ENCODE measurements at regions not wholly inside any gene's neighbourhood (a gene's known extent, or its start where the extent isn't known, plus 50 kb on each side); places are given as distances from the start of the nearest gene placed in this dataset.
A peak's percentile ranks its signal among the peaks of the same experiment; 100 is the strongest.
"Not testable (repeated sequence)": the region's sequence is repeated elsewhere in the genome, so short reads cannot be mapped to it uniquely, and the experiment has no call there.

DNA sequence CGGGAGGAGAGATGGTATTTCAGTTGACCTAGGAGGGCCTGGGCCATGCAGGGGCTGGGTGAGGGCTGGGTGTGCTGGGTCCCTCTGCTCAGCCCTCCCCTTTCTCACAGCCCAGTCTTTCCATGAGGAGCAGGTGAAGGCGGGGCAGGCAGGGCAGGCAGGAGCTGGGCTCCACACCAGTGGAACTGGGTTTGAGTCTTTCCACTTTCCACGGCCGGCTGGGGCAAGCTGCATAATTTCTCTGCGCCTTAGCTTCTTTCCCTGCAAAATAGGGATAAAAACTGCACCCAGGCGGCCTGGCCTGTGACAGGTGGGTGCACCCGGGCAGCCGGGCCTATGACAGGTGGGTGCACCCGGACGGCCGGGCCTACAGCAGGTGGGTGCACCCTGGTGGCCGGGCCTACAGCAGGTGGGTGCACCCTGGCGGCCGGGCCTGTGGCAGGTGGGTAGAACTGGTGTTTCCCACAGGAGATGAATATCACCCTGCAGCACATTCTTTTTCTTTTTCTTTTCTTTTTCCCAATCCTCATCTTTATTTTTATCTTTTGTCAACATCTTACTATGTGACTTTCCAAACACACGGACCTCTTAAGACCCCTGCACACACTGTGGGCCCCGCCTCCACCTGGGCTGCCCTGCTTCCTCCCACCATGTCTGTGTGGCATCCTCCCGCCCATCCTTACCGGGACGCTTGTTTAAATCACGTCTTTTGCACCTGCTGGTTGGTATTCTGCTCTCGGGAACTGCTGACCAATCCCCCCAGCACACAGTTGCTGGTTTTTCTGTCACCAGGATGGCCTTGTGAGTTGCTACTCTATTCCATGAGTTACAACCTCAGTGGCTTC is 111.3 kb downstream of the NPIPB11 start:
- DNase-seq: not testable (repeated sequence)

DNA sequence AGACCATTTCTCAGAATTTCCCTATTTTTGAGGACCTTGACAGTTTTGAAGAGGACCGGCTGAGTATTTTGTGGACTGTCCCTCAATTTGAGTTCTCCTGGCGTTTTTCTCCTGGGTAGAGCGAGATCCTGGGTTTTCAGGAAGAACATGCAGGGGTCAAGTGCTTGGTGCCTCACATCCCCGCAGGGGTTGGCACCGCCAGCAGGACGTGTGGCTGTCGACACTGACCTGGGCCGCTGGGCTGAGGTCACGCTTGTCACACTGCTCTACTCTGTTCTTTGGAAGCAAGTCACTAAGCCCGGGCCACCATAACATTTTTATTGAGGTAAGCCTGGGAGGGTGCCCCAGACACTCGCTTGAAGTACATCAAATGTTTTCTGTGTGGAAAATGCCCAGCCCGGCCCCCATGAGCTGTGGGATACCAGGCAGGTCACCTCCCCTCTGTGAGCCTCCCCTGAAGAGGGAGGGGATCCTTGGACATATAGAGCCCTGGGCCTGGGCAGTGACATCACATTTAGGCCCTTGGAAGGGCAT is 112.0 kb downstream of the NPIPB11 start:
- DNase-seq: not testable (repeated sequence)

- not testable (repeated sequence) for DNase-seq
These were observed 113.0 kb downstream of the NPIPB11 start for GRCh38 chr16:29293545-29293944.

GRCh38 chr16:29292952-29293471 is 113.5 kb downstream of the NPIPB11 start:
- DNase-seq: not testable (repeated sequence)

GRCh38 chr16:29291329-29292271 is 114.9 kb downstream of the NPIPB11 start:
- DNase-seq: not testable (repeated sequence)

- DNase-seq: peak; percentile 34
These were observed 115.8 kb downstream of the NPIPB11 start for GRCh38 chr16:29290631-29291247.

DNA sequence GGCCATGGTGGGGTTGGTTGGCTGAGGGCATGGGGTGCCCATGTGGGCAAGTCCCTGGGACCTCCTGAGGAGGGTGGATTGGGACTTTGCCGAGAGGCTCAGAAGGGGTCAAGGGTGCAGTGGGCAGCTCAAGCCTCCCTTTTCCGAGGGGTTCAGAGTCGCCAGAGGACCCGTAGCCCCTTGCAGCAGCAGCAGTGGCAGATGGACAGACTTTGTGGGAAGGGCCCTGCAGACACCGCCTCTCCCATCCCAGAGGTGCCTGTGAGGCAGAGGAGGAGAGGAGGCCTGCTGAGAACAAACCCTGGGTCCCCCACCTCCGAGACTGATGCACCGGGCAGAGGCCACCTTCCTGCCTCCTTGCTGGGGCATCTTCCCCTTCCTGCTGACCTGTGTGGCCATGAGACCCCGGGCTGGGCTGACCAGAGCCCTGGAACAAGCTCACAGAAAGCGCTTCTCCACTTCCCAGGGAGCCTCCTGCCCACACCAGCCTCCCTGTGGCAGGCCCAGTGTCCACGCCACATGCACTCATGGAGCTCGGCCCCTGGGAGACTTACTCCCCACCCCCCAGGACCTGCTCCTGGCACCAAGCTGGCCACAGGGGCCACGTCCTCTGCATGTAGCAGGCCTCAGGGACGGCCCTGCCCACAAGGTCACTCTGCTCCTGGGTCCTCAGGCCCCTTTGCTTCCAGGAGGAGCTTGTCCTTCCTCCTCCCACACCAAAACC is 116.8 kb downstream of the NPIPB11 start:
- not testable (repeated sequence) for DNase-seq

DNA sequence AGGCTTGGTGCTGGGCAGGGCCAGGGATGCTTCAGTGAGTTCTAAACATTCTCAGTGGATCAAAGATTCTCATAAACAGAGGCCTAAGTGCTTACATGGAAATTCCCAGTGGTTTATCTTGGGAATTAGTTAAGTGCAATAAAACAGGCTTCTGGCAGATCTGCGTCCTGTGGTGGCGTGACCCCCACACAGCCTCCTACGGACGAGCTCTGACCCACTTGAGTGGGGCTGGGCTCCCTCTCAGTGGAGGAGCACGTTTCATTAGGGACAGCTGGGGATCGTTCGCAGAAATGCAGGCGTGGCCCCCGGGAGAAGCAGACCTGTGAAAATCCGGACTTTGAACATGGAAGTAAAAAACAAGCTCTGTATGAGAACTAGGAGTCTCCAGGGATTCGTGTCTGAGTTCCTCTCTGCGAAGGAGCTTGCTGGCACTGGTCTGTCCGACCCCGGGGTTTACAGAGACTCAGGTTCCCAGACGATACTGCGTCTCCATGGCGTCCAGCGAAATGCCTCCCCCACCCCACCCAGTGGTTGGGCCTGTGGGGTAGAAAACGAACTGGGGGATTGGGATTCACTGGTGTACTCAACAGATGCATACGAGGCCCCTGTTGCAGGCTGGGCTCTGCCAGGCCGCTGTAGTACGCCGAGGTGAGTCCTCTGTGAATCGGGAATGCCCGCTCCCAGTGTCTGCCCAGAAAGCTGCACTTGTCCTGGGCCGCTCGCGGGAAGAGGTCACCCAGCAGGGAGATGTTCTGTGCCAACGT is 117.6 kb downstream of the NPIPB11 start:
- DNase-seq: not testable (repeated sequence)

DNA sequence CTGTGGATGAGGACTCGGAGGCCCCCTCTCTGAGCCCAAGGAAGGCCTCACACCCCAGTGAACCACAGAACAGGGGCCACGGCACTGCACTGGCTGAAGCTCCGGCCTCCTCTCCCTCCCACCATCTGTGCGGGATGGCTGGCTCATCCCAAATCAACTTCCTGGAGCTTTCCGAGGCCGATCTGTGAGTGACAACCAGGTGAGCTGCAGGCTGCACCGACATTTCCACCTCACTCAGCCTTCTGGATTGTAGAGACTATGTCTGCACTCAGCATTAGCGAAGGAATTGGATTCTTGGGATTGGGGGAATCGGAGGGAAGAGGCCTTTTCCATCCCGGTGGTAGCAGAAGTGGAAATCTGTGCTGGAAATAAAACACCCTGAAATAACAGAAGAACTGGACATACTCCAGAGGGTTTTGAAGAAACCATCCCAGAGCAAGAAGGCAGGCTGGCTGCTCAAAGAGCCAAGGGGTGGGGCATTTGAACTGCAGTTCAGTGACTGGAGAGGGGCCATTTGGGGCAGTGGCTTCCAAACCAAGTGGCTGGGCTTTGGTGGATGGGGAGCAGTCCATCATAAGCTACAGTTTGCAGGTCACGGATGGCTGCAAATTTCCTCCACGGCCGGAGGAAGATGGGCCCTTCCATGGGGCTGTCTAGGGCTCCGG is 118.5 kb downstream of the NPIPB11 start:
- DNase-seq: not testable (repeated sequence)

DNA sequence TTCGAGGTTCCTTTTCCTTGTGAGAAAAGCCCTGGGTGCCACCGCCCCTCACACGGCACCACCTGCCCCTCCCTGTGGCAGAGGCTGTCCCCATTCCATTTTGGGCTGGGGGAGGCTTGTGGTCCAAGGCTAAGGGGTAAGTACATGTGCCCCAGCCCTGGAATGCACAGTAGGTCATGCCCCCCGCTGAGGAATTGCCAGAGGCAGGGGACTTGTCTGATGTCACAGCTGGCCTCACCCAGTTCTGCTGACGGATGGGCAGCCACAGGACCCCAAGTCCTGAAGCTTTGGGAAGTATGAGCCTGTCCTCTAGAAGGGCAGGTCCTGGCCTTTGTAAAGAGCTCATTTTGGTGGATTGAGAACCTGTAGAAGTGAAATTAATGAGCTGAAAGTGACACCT is 119.3 kb downstream of the NPIPB11 start:
- not testable (repeated sequence) for DNase-seq

DNA sequence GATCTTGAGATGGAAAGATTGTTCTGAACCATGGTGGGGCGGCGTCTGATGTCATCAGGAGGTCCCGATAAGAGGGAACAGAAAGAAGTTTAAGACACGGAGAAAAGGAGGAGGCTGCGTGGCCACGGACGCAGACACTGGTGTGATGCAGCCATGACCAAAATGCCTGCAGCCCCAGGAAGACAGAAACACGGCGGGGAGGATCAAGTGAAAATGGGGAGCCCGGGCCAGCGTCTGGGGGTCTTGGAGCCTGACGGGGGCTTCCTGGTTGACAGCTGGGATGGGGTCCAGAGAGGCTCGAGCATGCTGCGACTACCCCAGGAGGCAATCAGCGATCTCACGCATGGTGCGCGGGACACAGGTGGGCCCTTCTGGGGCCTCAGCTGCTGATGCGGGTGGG is 119.7 kb downstream of the NPIPB11 start:
- not testable (repeated sequence) for DNase-seq

GRCh38 chr16:29286161-29286560 is 120.3 kb downstream of the NPIPB11 start:
- DNase-seq: not testable (repeated sequence)

GRCh38 chr16:29285151-29285885 is 121.2 kb downstream of the NPIPB11 start:
- not testable (repeated sequence) for DNase-seq

DNA sequence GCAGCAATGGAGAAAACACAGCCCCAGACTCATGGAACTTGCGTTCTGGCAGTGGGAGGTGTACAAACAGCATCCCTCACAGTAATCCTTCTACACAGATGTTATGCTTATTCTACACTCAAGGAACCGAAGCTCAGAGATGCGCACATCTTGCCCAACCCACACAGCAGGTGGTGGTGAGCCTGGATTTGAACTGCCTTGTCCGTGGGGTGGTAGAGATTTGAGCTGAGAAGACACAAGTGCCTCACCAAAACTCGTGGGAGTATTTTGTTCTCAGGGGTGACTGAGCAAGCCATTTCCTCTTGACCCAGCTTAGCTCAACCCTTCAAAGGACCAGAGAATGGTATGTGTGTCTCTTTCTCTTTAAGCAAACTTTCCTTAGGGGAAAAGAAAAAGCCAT is 121.8 kb downstream of the NPIPB11 start:
- not testable (repeated sequence) for DNase-seq

- DNase-seq: not testable (repeated sequence)
These were observed 122.4 kb downstream of the NPIPB11 start for GRCh38 chr16:29284159-29284558.

DNA sequence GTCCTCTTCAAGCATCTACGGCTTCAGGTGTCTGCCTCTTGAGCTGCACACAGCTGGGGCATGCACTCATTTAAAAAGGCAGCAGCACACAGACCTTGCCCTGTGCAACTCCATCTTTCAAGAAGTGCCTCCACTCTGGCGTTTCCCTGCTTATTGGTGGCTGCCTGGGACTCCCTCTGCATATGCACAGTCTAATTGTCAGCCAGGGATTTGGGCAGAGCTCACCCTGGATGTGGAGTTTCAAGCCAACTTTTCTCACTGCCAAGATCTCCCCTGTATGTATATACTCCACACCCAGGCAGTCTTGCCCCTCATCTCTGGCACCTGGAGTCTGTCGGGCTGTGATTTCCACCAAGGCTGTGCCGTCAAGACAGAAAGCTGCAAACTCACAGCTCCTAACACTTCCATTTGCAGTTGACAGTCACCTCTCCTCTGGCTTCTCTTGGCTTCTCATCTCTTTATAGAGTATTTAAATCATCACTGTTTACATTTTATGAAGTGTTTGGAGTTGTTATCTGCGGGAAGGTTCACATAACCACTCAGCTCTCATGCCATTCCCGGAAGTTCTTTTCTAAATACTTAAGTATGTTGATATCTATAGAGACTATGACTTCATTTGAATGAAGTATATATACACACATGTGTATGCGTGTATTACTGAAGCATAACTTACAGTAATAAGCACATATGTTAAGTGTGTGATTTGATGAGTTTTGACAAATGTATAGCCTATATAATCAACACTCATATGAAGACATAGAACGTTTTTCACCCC is 128.2 kb downstream of the NPIPB11 start:
- DNase-seq: not testable (repeated sequence)

DNA sequence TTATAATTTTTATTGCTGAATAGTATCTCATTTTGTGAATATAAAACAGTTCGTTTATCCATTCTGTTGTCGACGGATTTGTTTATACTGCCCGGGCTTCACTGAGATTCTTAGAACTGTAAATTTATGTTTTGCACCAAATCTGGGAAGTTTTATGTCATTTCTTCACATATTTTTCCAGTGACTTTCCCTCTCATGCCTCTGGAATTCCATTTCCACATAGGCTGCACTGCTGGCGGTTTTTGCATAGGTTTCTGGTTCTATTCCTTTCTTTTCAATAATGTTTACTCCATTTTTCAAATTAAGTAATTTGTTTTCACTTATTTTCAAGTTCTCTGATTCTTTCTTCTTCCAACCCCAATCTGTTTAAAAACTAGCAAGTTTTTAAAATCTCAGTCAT is 130.1 kb downstream of the NPIPB11 start:
- not testable (repeated sequence) for DNase-seq

All from NCI-H446 treated with DMSO at 0.1 percent for 48 hours (cell line).